ENCODE measurements at regions not wholly inside any gene's neighbourhood (a gene's known extent, or its start where the extent isn't known, plus 50 kb on each side); places are given as distances from the start of the nearest gene placed in this dataset.

- H3K27me3 ChIP-seq (replicated peaks; ENCODE audit: insufficient read depth, low read depth, low read length, poor library complexity): no peaks in the 10 kb centered on the region
- peaks cover 91% of the 10 kb centered on the region for H3K36me3 ChIP-seq (ENCODE audit: insufficient read depth, low read length, poor library complexity, severe bottlenecking)
- intact Hi-C loops (cut with micrococcal nuclease; ENCODE audit: unreplicated experiment): no loop called here
- no TSS peak for BruUV-seq (replicated peaks)
- H3K9me3 ChIP-seq (ENCODE audit: low read depth, low read length, poor library complexity, severe bottlenecking): no peaks in the 10 kb centered on the region
- no peak overlapping the region for H3K4me3 ChIP-seq (ENCODE audit: low read depth, low read length, poor library complexity, severe bottlenecking)
- no peak overlapping the region for H3K27ac ChIP-seq (ENCODE audit: low read depth, low read length, poor library complexity, severe bottlenecking)
- POLR2A ChIA-PET (ENCODE audit: low non-redundant PET): no interaction called here
- CTCF ChIA-PET: no interaction called here
- TF ChIP-seq EZH2 (IDR thresholded peaks at IDR 0.05; ENCODE audit: borderline replicate concordance, low read depth, low read length, poor library complexity, severe bottlenecking) (no peak), CTCF (conservative IDR thresholded peaks at IDR 0.05; ENCODE audit: low read depth, low read length) (peak; percentile 22; the same call in 1 of the 2 replicates)
- no peak for DNase-seq (ENCODE audit: low spot score)
- no peaks in the 10 kb centered on the region for H3K4me1 ChIP-seq (ENCODE audit: insufficient read depth, low read length, poor library complexity, severe bottlenecking)
These were observed 131.6 kb upstream of the KLF14 start for GRCh38 chr7:130865408-130866236.

- no peak overlapping the region for H3K4me3 ChIP-seq (ENCODE audit: low read depth, low read length, poor library complexity, severe bottlenecking)
- CTCF ChIA-PET: interaction anchor here (0.6 kb wide), 1 partner anchor 1047 kb away, joined by 3 read pairs; no protein-coding TSS in a partner anchor
- no TSS peak for BruUV-seq (replicated peaks)
- H3K27me3 ChIP-seq (replicated peaks; ENCODE audit: insufficient read depth, low read depth, low read length, poor library complexity): no peaks in the 10 kb centered on the region
- H3K36me3 ChIP-seq (ENCODE audit: insufficient read depth, low read length, poor library complexity, severe bottlenecking): peaks cover 84% of the 10 kb centered on the region
- no peaks in the 10 kb centered on the region for H3K4me1 ChIP-seq (ENCODE audit: insufficient read depth, low read length, poor library complexity, severe bottlenecking)
- H3K9me3 ChIP-seq (ENCODE audit: low read depth, low read length, poor library complexity, severe bottlenecking): no peaks in the 10 kb centered on the region
- TF ChIP-seq CTCF (conservative IDR thresholded peaks at IDR 0.05; ENCODE audit: low read depth, low read length) (no peak), EZH2 (IDR thresholded peaks at IDR 0.05; ENCODE audit: borderline replicate concordance, low read depth, low read length, poor library complexity, severe bottlenecking) (no peak)
- intact Hi-C loops (cut with micrococcal nuclease; ENCODE audit: unreplicated experiment): no loop called here
- DNase-seq (ENCODE audit: low spot score): no peak
- peak overlapping the region; percentile 24 for H3K27ac ChIP-seq (ENCODE audit: low read depth, low read length, poor library complexity, severe bottlenecking)
- POLR2A ChIA-PET (ENCODE audit: low non-redundant PET): no interaction called here
These were observed 133.0 kb upstream of the KLF14 start for GRCh38 chr7:130867039-130867438.

- H3K4me1 ChIP-seq (ENCODE audit: insufficient read depth, low read length, poor library complexity, severe bottlenecking): no peaks in the 10 kb centered on the region
- BruUV-seq (replicated peaks): no TSS peak
- no peaks in the 10 kb centered on the region for H3K27me3 ChIP-seq (replicated peaks; ENCODE audit: insufficient read depth, low read depth, low read length, poor library complexity)
- CTCF ChIA-PET: interaction anchor here (0.6 kb wide), 1 partner anchor 1048 kb away, joined by 3 read pairs; no protein-coding TSS in a partner anchor
- no peaks in the 10 kb centered on the region for H3K9me3 ChIP-seq (ENCODE audit: low read depth, low read length, poor library complexity, severe bottlenecking)
- H3K4me3 ChIP-seq (ENCODE audit: low read depth, low read length, poor library complexity, severe bottlenecking): no peak overlapping the region
- DNase-seq (ENCODE audit: low spot score): no peak
- intact Hi-C loops (cut with micrococcal nuclease; ENCODE audit: unreplicated experiment): no loop called here
- POLR2A ChIA-PET (ENCODE audit: low non-redundant PET): interaction anchor here (0.6 kb wide), 1 partner anchor 16 kb away, joined by 4 read pairs; no protein-coding TSS in a partner anchor
- no peak overlapping the region for H3K27ac ChIP-seq (ENCODE audit: low read depth, low read length, poor library complexity, severe bottlenecking)
- H3K36me3 ChIP-seq (ENCODE audit: insufficient read depth, low read length, poor library complexity, severe bottlenecking): peaks cover 84% of the 10 kb centered on the region
- no peak for TF ChIP-seq EZH2 (IDR thresholded peaks at IDR 0.05; ENCODE audit: borderline replicate concordance, low read depth, low read length, poor library complexity, severe bottlenecking)
These were observed 133.7 kb upstream of the KLF14 start for GRCh38 chr7:130867581-130868136.

Data from A673 (cell line).